ENCODE measurements at regions not wholly inside any gene's neighbourhood (a gene's known extent, or its start where the extent isn't known, plus 50 kb on each side); places are given as distances from the start of the nearest gene placed in this dataset.
A peak's percentile ranks its signal among the peaks of the same experiment; 100 is the strongest.

- DNase-seq (ENCODE audit: low spot score), result no peak
Observed at GRCh38 chr22:48618326-48618725, 1209.3 kb downstream of the BRD1 start.

GRCh38 chr22:48616656-48617055 lies 1211.0 kb downstream of the BRD1 start:
- no peak for DNase-seq (ENCODE audit: low spot score)

DNA sequence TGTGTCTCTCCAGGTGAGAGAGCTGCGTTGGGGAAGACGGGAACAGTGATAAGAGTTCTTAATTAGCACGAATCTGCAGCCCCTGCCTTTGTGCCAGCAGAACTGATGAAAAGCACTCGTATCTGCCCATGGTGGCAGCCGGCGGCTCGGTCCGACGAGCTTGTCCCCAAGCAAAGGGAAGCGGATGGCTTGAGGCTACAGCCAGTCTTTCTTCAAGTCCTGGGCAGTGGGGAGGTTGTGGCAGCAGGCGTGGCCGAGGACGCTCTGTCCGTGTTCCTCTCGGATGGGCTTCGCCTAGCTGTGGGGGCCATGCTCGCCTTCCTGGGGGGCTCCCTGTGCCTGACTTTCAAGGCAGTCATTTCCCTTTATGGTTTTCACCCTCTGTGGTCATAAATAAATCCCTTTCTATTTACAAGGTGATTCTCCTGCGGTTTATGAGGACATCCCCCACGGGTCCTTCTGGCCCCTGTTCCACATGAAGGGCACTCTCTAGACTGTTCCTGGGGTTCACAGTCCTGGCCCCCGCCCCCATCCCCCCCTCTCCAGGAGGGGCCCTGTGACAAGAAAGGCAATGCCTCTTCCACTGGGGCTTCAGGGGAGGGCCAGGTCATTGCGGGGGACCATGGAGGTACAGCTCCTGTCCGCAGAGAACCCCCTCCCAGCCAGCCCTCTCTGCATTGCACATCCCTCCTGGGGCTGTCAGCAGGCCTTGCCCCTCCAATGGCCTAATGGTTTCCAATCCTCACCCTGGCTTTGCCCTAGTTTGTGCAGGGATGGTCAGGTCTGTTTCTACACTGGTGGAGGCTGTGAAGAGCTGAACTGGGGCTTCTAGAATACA lies 1212.3 kb downstream of the BRD1 start:
- DNase-seq (ENCODE audit: low spot score), result no peak

- no peak for DNase-seq (ENCODE audit: low spot score)
Observed at GRCh38 chr22:48613566-48614200, 1214.0 kb downstream of the BRD1 start.

- no peak for DNase-seq (ENCODE audit: low spot score)
Observed at GRCh38 chr22:48612077-48612995, 1215.3 kb downstream of the BRD1 start.

DNA sequence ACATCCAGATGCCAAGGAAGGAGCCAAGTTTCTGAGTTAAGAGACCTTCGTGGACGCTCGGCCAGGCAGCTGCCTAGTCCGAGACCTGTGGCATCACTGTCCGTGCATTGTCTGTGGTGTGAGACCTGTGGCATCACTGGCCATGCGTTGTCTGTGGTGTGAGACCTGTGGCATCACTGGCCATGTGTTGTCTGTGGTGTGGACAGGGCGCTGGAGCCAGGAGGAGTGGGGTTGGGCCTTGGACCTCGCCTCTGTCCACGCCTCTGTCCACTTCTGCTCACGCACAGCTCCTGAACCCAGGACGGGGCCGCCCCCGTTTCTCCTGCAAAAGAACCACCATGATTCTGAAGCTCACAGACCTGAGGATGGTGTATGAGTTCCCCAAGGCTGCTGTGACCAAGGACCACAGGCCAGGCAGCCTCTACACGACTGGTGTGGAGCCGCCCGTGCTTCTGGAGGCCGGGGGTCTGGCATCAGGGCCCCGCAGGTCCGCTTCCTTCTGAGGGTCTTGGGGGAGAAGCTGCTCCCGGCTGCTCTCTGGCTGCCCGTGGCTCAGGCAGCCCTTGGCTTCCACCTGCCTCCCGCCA lies 1218.3 kb downstream of the BRD1 start:
- DNase-seq (ENCODE audit: low spot score), result no peak

GRCh38 chr22:48607901-48608662 lies 1219.6 kb downstream of the BRD1 start:
- no peak for DNase-seq (ENCODE audit: low spot score)

DNA sequence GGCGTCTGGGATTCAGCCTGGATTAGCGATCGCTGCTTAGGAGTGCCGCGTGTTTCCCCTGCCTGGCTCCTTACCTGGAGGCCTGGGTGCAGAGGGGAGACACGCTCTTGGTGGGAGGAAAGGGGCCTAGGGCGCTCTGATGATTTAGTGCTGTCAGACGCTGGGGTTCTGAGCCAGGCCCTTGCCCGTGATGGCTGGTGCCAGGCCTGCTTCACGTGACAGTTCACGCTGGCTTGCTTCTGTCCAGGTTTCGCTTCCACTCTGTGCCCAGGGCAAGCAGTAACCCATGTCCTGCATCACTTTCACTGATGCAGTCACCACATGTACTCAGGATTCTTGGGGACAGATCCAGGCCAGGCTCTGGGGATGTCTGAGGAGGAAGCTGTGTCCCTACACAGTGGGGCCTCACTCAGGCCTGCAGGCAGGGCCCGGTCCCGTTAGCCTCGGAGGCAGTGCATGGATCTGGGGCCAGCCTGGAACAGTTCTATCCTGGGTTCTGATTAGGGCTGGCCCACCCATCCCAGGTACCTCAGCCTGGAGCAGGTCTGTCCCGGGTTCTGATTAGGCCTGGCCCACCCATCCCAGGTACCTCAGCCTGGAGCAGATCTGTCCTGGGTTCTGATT lies 1220.9 kb downstream of the BRD1 start:
- no peak for DNase-seq (ENCODE audit: low spot score)

DNA sequence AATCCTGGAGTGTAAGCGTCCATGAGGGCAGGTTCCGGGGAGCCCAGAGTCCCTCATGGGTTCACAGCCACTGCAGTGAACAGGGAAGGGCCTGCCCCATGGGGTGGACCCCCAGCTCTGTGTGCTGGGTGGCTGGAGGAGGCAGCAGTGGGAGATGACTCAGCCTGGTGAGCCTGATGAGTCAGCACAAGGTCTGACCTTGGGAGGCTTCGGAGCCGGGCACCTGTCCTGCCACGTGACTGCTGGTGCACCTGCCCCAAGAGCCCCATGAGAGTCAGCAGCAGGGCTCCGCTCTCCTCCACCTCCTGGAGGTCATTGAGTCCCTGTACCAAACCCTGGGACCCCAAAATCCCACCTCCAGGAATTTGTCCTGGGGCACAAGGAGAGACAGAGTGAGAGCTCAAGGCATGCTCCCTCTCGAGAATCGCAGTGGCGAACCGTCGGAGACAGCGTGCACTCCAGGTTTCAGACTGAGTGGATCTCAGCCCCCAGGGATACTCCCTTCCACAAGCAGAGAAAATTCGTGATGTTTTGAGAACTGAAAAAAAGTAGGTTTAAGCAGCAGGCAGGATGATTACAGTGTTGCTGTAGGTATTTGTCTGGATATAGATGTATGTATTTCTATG lies 1221.7 kb downstream of the BRD1 start:
- DNase-seq (ENCODE audit: low spot score), result peak; percentile 36

GRCh38 chr22:48605125-48605524 lies 1222.5 kb downstream of the BRD1 start:
- no peak for DNase-seq (ENCODE audit: low spot score)

DNA sequence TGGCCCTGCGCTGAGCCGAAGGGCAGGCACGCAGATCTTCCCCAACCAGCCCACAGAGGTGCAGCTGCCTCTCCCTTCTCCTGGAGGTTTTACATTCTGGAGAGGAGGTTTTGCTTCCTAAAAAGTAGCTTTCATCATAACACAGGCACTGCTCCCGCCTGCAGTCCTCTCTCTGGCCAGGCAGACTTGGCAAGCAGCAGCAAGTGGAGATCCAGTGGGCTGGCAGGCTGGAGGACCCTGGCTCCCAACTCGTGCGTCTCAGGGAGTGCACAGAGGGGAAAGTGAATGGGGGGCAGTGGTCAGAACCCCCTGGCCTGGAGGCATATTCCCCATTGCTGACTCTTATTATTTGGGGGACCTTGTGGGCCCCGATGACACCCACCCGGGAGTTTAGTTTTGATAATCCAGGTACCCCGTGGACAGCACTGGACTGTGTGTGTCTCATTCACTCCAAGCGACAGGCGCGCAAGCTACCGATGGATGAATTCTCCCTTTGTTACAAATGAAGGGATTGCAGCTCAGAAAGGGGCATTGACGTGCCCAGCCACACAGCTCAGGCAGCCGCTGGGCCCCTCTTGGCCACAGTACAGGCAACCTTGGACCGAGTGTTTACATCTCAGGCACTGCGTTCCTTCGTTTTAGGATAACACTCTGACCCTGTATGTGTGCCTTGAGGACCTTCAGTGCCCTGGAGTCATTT lies 1223.9 kb downstream of the BRD1 start:
- DNase-seq (ENCODE audit: low spot score), result no peak

- no peak for DNase-seq (ENCODE audit: low spot score)
Observed at GRCh38 chr22:48602805-48603518, 1224.7 kb downstream of the BRD1 start.

DNA sequence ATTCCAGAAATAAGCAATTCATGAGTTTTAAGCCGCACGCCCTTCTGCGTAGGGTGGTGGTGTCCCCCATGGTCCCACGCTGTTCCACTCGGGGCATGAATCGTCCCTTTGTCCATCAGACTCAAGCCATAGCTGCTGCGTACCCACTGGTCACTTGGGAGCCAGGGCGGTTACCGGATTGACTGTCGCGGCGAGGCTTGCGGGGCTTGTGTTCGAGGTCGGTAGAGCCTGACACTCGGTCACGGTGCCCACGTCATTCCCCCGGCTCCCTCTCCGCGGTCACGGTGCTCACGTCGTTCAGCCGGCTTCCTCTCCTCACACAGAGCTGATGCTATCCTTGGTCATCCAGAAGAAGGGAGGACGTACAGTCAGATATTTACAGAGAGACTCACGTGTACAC lies 1227.0 kb downstream of the BRD1 start:
- DNase-seq (ENCODE audit: low spot score), result no peak

GRCh38 chr22:48600171-48600570 lies 1227.5 kb downstream of the BRD1 start:
- no peak for DNase-seq (ENCODE audit: low spot score)

GRCh38 chr22:48599346-48599745 lies 1228.3 kb downstream of the BRD1 start:
- no peak for DNase-seq (ENCODE audit: low spot score)

- DNase-seq (ENCODE audit: low spot score), result no peak
Observed at GRCh38 chr22:48596111-48596850, 1231.4 kb downstream of the BRD1 start.

DNA sequence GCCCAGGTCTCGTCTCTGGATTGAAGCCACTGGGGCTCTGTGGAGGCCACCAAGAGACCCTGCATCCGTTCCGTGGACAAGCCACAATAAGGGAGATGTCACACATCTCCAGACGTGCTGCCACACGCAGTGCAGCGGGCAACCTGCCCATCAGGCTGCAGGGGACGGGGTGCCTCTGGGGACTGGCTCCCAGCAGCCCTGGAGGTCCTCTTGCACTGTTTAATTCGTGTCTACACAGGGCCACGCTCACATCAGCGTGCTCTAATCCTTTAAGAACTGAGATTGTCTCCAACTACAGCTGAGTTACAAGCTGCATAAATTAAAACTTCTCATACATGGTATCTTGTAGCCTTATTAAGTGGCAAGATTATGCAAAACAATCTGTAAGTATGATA lies 1232.2 kb downstream of the BRD1 start:
- no peak for DNase-seq (ENCODE audit: low spot score)

DNA sequence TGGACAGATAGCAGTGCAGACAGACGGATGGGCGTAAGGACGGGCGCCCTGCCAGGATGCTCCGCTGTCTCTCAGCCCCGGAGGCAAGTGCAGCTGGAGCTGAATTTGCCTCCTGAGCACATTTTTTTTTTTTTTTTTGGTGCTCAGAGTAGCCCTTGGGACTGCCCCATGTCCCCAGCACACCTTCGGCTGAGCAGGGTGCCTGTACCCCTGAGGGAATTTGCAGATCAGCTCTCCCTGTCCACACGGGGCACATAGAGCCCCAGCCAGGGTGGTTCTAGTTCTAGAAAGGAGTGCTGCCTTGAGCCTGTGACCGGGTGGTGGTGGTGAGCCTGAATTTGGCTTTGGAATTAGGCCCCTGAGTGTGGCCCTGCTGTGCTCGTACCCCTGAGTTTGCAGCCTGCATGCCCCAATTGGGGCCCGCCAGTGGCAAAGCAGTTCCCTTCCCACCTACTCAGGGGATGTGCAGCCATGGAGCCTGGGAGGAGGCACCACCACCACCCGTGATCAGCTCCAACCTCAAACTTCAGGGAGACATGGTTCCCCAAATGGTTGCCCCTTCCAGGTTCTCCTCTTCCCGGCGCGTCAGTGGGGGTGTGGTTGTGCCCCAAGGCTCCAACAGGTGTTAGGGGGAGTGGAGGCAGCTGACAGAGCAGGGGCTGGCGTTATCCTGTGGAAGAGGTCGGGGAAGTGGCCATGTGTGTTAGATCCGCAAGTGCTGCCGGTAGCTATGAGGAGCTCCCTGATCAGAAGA lies 1232.7 kb downstream of the BRD1 start:
- DNase-seq (ENCODE audit: low spot score), result no peak

Measured in AG08395 (cell line).